WTC11 (cell line): ENCODE measurements at regions not wholly inside any gene's neighbourhood (a gene's known extent, or its start where the extent isn't known, plus 50 kb on each side); places are given as distances from the start of the nearest gene placed in this dataset.

Experiments used
- CTCF ChIP-seq: fragments of 200-600 bp; IDR thresholded peaks from 2 replicates; pipeline ENCODE4 v1.8.0; 2022; ENCODE audit warnings: antibody characterized with exemption
- KAT7 ChIP-seq: sonication (generic); formaldehyde crosslinking; IDR thresholded peaks from 2 replicates; pipeline ENCODE4 v1.8.1; 2023; ENCODE audit warnings: missing genetic modification reagents, mild to moderate bottlenecking, borderline replicate concordance

- TF ChIP-seq CTCF (no peak), KAT7 (CRISPR knock-in tag) (no peak)
Measured at GRCh38 chr9:108654566-108654965, 201.2 kb downstream of the ACTL7B start.
